RCC 7860 (cell line): ENCODE measurements at regions not wholly inside any gene's neighbourhood (a gene's known extent, or its start where the extent isn't known, plus 50 kb on each side); places are given as distances from the start of the nearest gene placed in this dataset.

ENCODE experiments used
- DNase-seq: peaks from one replicate; pipeline ENCODE4 v3.0.0-alpha.2; 2015; ENCODE audit warnings: low spot score
- FAIRE-seq: peaks from 2 replicates; lab custom pipeline; 2012; peaks lifted over from hg19 to GRCh38; lab: Jason Lieb, UNC

- FAIRE-seq (no peak), DNase-seq (no peak)
Observed at GRCh38 chr3:189548053-189548452, 83.1 kb upstream of the TP63 start.

DNA sequence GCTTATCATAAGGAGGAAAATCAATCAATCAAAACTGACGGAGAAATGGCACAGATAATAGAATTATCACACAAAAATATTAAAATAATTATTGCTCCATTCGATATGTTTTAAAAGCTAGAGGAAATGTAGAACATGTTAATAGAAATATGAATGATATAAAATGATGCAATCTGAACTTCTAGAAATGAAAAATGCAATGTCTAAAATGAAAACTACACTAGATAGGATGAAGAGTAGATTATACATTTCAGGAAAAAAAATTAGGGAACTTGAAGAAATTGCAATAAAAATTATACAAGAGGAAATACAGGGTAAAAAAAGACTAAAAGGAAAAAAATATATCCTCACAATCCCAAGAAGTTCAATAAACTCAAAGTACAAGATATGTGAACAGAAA lies 80.2 kb upstream of the TP63 start:
- no peak for DNase-seq
- no peak for FAIRE-seq

- FAIRE-seq (no peak), DNase-seq (no peak)
Observed at GRCh38 chr3:189554868-189555557, 76.2 kb upstream of the TP63 start.

- no peak for DNase-seq
- no peak for FAIRE-seq
Observed at GRCh38 chr3:189555558-189555881, 75.7 kb upstream of the TP63 start.

DNA sequence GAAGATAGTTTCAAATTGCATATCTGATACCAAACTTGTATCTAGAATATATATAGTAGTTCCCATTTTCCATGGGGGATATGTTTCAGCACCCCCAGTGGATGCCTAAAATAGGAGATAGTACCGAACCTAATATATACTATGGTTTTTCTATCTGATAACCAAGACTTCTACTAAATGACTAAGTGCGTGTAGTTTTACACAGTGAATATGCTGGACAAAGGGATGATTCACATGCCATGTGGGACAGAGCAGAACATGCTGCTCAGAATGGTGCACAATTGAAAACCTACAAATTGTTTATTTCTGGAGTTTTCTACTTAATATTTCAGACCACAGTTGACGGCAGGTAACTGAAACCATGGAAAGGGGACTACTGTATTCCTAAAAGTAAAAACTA lies 73.4 kb upstream of the TP63 start:
- no peak for FAIRE-seq
- DNase-seq: no peak

DNA sequence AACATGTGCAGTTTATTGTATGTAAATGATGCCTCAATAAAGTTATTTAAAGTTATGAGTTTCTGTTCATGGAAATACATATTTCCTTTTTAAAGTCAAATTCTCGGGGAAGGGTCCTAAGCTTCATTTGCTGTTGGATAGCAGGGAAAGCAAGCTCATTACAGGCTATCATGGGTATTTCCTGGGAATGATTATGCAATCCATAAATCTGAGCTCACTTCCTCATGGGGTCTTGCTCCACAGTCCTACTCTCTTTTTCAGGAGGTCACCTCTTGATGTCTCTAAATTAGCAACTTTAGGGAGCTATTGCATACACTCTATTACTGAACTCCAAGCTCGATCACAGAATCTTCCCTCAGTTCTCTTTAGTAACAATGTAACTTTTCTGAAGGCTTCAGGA lies 69.9 kb upstream of the TP63 start:
- DNase-seq (no peak), FAIRE-seq (no peak)

DNA sequence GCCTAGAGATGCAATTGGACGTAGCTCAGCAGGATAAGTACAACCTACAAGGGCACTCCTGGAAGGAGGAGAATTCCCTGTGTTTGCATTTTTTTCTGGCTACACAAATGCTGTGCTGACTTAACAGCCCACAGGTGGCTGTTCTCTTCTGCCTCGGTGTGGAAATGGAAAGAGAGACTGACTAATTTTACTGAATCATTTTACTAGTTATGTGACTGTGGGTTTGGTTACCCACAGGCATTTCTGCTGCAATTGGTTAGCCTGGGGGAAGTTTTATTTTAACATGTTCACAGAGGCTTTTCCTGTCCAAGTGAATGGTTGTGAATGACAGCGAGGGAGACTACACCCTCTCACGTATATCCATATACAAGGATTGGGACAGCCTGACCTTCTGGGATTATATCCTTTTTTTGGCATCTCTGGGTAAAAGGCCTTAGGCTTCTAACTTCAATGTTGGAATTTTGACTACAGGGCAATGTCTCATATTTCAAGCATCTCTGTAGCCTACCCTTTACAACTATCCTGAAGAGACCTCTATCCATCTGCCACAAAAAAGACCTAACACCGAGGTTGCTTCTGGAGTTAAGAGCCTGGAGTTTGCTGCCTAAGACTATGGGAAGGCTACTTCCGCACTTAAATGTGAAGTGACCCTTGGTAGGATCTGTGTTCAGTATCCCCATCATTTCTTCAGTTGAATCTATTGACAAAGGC lies 67.2 kb upstream of the TP63 start:
- DNase-seq (peak; percentile 80), FAIRE-seq (peak; percentile 96)

DNA sequence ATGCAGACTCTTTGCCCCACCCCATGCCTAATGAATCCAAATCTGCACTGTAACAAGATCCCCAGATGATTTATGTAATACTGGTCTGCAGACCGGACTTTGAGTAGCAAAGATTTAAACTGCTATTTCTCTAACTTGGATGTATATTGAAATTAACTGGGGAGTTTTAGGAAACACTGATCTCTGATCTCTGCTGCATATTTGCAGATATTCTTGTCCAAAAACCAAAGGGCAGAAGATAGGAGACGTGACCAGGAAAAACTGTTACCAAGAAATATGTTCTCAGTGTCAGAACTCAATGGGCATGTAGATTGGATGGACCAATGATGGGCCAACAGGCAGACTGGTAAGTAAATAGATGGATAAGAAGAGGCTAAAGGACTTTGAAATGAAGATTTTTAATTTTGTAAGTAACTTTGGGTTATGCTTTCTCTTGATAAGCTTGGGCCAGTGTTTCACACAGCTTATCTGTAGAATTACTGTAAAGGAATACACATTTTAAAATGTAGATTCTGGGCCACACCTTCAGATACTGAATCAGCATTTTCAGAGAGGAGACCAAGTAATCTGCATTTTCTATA lies 64.5 kb upstream of the TP63 start:
- DNase-seq (no peak), FAIRE-seq (no peak)

DNA sequence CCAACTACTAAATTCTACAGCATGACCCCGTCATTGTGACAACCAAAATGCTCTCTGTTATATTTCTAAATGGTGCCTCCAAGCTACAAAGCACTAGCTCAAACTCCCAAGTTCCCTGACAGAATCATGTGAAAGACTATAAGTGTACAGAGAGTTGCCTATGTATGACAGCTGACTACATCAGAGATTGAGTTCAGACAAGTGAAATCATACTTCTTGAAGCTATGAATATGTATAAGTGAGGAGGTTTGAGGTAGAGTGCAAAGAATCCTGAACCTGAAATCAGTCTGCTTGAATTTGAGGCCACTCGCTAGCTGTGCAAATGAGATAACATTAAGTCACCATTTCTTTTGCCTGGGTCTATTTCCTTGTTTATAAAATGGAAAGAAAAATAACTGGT lies 63.9 kb upstream of the TP63 start:
- DNase-seq (no peak), FAIRE-seq (no peak)

- no peak for FAIRE-seq
Observed at GRCh38 chr3:189567766-189568420, 63.3 kb upstream of the TP63 start.

GRCh38 chr3:189568961-189569360 lies 62.2 kb upstream of the TP63 start:
- FAIRE-seq: no peak

More at GRCh38 chr3:189567766-189568420, 63.3 kb upstream of the TP63 start:
- no peak for DNase-seq

DNA sequence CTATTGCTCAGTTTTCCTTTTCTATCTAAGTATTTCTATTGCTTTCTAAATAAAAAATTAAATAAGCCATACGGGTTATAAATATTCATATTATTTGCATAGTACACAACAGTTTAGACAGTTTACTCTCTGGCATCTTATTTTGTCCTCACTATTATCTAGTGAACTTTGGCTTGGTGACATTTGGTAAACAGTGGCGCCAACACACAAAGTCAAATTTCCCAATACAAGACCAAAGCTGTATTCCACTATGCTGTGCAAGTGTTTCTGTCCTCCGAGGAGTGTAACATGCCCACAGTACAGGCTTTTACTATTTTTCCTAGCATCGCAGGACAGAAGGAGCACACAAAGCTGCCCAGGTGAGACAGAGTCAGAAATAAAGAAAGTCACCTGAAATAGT lies 61.7 kb upstream of the TP63 start:
- DNase-seq (no peak), FAIRE-seq (no peak)

More at GRCh38 chr3:189568961-189569360, 62.2 kb upstream of the TP63 start:
- DNase-seq: no peak

DNA sequence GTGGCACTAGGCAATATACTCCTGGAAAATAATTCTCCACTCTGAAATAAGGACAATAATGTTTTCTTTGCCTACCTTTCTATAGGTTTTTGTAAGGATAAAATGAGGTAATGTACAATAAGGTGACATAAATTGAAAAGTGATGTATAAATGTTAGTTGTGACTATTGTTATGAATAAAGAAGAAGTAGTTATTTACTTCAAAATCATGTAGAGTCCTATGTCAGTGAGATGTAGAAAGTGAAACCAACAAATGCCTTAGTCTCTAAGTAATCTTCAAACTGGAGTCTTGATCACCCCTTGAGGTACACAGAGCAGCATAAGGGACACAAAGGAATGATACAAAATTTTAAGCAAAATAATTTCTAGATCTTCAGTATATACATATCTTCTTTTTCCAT lies 60.3 kb upstream of the TP63 start:
- no peak for DNase-seq
- no peak for FAIRE-seq

DNA sequence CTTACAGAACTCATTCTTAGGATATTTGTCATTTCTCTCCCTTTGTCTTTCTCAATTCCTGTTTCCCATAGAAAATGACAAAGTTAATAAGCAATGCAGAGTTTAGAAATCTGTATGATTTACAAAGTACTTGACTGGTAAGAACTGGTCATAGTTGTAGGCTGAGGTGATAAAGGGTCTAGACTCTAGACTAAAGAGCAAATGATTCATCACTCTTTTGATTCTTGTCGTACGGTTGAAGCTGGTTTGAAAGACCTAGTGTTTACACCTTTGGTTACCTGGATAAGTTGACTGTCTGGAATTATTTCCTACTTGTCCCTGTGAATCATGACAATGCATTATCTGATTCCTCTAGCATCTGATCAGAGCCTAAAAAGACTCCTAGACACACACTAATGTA lies 58.9 kb upstream of the TP63 start:
- DNase-seq (no peak), FAIRE-seq (no peak)

GRCh38 chr3:189573004-189573403 lies 58.2 kb upstream of the TP63 start:
- DNase-seq (no peak), FAIRE-seq (no peak)

DNA sequence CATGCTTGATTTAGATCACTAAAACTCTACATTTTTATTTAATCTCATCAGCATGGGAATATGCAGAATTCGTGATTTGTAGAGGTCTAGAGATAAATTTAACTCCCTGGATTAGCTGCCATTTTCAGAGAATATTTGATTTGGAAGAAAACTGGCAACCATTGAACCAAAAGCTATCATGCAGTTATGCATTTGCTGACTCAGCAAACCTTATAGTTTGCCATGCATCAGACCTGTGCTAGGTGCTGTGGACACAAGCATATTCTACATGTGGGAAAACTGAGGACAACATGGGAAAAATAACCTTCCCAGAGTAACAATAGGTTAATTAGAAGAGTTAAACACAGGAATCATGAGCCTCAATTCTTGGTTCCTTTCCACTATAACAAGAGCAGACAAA lies 54.7 kb upstream of the TP63 start:
- no peak for DNase-seq
- no peak for FAIRE-seq

GRCh38 chr3:189577050-189577951 lies 53.9 kb upstream of the TP63 start:
- FAIRE-seq: no peak
- no peak for DNase-seq

GRCh38 chr3:189580190-189580589 lies 51.0 kb upstream of the TP63 start:
- no peak for DNase-seq
- no peak for FAIRE-seq
